NOMO-1 treated with DMSO at 0.1 percent for 48 hours (cell line): ENCODE measurements at regions not wholly inside any gene's neighbourhood (a gene's known extent, or its start where the extent isn't known, plus 50 kb on each side); places are given as distances from the start of the nearest gene placed in this dataset.

Source experiments
- DNase-seq: peaks from one replicate; lab custom pipeline; 2025; ENCODE audit not compliant: unreplicated experiment; lab: John Stamatoyannopoulos, UW

DNA sequence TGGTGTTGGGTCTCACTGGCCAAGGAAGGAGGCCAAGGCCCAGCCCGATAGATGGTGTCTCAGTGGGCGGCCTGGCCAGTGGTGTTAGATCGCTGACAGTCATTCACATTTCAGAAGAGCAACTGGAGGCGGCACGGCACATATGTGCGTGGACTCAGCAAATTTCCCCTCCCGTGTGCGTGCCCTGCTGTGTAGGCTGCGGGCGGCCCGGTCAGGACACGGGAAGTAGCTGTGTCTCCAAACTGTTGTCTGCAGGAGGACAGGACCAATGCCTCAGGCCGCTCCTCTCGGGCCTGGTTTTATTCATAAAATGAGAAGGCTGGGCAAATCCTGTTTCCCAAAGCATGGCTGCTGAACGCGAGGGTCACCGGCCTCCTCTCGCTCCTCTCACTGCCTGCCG is 711.7 kb downstream of the BRD1 start:
- no peak for DNase-seq

DNA sequence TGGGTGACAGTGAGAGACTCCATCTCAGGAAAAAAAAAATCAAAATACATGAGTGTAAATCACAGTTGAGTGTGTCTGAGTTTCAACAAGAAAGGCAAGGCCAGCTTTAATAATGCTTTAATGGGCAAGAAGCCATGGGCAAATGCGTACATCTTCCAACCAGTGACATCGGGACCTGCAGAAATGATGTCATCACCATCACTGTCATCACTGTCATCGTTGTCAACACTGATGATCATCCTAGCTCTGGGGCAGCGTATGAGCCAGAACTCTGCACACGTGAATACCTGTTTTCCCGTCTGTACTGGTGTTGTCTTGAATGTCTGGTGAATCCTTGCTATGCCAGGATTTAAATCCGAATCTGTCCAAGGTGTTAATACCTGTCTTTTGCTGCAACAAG is 712.5 kb downstream of the BRD1 start:
- DNase-seq: no peak

DNA sequence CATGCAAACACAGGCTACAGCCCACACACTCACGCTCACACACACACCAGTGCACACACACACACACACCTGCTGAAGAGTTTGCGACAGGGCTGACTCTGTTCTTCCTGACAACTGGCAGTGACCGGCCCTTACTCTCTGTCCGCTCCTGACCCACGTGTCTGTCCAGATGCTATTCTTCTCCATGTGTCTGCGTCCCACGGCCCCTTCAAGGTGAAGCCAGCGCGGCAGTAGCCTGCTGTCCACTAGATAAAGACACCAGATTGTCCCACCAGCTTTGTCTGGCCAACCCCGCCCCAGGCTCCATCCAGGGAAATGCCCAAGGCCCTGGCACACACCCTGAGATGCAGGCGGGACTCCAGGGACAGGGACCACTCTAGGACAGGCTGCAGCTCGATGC is 713.9 kb downstream of the BRD1 start:
- no peak for DNase-seq

DNA sequence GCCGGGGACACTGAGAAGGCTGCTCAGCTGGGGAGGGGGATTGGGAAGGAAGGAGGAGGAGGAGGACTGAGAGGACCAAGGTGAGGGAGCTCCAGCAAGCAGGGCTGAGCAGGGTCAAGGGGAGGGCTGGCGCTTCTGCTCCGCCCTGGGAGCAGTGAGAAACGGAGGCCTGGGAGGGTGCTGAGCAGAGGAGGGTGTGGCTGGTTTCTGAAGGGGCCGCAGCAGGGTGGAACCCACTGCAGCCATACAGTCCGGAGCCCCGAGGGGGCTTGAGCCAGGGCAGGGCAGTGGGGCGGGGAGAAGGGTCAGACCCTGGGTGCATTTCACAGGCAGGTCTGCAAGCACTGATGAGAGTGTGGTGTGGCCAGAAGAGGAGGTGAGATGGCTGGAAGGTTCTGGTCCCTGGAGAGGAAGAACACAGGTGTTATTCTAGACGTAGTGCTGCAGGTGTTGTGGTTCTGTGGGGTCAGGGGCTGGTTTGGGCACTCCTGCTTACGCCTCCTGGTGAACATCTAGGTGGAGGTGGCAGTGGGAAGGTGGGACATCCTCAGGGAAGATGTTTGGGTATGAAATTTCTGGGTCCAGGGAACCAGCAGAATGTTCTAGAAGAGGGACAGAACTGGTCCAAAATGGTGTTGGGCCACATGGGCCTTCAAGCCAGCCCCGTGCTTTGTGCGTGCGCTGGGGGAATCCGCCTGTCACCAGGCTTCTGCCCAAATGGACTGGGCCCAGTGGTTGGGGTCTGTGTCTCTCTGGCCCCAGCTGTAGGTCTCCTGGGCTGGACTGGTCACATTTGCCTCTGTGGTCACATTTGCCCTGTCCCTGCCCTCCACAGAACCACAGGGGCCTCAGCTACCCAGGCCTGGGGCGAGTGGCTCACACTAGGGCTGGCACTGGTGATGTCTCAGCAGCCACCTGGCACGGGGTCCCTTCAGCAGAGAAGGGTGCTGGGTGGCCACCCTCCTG is 714.7 kb downstream of the BRD1 start:
- DNase-seq: no peak

DNA sequence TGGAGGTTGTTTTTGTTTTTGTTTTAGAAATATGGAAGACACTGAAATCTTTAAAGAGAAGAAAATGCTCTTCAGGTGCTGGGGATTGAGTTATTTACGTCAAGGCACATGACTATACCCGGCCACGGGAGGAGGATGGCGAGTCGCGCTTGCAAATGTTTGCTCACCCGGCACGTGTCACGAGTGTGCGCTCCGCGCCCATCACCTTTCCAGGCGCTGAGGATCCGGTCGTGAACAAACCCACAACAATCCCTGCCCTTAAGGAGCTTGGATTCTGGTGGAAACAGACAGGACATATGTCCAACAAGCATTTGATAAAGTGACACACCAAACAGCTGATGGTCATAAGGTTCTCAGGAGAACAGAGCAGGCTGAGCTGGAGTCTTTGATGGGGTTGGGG is 715.5 kb downstream of the BRD1 start:
- DNase-seq: no peak

DNA sequence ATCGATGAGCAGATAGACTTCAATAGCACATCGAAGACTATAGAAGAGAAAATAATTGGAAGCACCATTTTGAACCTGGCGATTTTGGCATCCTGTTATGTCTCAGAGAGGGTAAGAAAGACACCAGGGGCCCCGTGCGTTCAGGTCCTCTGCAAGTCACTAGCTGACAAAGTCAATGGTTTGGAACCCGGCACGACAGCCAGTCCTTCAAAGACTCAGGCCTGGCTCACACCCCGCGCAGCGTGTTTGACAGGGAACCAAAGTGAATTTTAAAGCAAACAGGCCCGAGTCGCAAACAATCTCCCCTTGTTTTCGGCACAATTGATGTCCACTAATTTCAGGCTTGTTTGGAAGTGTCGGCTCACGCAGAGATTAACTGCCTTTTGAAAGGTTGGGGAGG is 716.6 kb downstream of the BRD1 start:
- DNase-seq: no peak

DNA sequence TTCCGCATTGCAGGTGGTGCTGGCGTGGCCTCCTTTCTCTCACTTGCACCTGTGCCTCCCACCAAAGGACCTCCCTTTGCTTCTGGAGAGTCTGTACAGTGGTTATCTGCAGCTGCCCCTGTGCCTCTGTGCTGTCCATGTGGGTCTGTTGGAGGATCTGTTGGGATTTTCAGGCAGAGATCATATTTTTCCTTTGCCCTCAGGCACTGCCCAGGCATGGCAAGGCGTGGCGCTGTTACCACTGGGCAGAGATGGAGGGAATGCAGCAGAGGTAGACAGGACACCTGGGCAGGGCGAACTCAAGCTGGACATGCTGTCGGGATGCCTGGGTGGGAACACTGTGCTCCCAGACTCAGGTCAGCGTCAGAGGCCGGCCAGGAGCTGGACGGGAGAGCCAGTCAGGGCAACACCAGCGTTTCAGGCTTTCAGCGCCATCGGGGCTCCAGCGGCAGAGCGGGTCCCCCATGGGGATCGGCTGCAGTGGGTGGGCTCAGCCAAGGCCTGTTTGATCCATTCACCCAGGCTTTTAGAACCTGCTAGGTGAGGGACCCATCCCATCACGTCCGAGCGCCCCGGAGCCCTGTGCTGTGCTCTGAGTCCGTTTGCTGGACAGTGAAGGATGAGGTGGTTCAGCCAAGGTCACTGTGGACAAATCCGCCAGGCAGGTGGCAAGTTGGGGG is 718.9 kb downstream of the BRD1 start:
- no peak for DNase-seq

DNA sequence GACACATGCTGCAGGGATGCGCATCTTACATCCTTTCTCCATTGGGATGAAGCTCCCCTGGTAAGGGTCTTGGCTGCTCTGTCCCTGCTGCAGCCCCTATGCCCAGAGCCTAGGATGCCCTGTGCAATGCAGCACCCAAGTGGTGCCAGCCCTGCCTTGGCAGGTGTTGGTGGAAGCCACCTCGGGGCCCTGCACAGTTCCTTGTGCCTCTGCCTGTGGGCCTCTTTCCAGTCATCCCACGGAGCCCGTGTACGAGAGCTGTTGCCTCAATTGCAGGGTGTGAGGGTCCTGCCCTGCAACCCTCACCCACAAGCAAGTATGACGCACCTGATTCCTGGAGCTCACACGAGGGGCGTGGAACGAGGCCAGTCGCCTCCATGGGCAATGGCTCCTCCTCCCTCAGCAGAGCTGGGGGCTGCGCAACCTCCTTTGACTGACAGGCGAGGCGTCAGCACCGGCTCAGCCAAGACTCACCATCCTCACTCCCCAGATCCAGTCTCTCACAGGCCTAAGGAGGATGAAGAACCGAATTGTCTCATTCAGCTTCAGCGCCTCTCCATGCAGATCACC is 719.6 kb downstream of the BRD1 start:
- DNase-seq: no peak

DNA sequence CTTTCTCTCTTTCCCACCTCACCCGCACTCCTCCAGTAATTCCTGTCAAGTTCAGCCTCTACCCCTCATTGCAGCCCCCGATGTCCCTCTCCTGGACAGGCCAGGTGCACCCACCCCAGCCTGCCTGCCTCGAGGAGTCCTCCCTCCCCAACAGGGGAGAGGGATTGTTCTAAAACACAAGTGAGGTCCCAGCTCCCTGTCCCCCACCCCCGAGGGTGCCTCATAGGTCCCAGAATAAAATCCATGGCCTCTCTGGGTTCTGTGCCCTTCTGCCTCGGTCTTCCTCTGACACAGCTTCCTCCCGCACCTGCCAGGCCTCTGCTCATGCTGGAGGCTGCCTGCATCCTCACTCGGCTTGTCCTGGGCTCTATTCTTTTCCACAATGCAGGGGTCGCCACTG is 720.1 kb downstream of the BRD1 start:
- DNase-seq: no peak

DNA sequence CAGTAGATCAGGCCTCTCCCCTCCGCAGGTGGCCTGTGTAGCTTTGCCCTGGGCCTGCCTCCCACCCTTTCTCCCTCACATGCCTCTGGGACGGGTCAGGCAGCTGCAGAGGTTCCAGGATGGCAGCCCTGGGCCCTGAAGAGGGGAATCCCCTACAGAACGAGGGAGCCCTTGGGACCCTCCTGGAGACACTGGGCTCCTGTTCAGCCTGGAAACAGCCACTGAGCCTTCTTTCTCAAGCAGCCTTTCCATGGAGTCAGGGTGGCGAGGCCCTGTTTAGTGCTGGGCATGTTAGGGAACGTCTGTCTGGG is 720.9 kb downstream of the BRD1 start:
- DNase-seq: no peak

DNA sequence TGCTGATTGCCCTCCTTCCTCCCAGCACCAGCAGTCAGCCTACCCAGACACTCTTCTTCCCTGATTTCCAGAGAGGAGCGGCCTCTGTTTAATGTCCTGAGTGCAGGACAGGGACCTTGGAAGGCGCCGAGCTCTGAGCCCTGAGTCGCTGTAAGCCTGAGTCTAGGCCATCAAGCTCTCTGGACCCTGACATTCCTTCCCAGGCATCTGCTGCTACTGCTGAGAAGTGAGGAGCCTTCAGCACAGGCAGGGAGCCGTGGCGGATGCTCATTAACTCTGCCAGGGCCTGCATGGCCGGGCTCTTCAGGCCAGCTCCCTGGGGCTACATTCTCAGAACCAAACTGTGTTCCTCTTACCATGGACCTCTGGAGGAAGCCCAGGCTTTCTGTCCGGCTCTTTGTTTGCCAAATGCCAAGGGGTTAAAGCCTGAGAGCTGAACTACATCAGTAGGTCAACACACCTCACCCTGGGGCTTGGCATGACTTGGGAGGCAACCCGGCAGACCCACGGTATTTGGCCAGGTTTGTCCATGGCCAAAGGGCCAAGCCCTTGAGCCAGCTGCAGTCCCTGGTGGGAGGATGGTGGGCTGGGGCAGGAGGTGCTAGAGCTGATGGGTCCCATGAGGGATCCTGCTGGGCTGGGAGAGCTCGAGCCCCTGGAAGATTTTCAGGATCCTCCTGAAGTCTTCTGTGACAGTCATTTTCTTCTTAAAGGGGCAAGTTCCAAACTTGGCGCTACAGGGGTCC is 721.4 kb downstream of the BRD1 start:
- no peak for DNase-seq

DNA sequence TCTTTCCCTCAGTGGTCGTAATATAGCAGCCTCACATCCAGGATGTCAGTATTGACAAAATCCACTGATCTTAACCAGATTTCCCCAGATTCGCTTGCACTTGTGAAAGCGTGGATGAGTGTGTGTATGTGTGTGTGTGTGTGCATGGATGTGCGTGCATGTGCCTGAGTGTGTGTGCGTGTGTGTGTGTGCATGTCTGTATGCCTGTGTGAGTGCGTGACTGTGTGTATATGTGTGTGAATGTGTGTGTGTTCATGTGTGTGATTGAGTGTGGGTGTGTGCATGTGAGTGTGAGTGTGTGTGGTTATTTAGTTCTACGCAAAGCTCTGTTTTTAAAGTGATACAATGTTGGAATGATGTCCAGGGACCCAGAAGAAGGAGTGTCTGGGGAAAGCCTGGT is 723.2 kb downstream of the BRD1 start:
- DNase-seq: no peak

DNA sequence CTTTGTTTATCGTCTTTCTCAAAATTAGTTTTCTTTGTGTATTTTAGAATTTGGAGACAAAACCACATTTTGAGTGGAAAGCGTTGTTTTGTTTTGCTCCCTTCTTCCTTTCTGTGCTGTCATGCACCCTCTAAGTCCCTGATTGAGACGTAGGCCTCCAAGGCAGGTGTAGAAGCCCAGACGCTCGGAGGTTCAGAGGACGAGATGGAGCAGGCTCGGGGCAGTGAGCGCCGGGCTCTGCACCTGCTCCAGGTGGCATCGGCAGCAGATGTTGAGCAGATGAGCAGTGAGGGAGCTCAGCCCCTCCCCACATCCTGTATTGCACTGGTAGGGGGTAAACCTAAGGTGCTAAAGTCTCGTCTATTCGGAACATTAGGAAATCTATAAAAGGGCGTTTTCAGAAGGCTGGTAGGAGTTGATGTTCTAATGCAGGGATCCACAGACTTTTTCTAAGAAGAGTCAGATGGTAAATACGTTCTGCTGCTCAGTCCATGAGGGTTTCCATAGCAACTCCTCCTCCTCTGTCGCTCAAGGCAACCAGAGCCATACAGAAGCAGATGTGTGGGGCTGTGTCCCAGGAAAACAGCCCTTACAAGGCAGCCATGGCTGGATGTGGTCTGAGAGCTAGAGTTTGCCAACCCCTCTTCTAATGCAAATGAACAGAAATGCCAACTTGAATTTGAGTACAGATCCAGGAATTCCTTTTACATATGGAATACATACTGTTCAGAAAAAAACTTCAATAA is 724.2 kb downstream of the BRD1 start:
- DNase-seq: no peak

DNA sequence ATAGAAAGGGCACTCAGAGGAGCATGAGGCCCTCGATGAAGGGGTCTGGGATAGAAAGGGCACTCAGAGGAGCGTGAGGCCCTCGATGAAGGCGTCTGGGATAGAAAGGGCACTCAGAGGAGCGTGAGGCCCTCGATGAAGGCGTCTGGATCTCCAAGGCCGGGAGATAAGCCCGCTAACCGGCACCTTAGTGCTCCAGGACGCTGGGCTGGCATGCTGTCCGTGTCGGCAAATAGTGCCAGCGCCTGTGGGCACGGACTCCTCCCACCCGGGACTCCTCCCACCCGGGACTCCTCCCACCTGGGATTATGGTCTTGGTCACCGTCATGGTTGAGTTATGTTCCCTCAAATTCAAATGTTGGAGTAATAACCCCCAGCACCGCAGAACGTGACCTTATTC is 725.3 kb downstream of the BRD1 start:
- no peak for DNase-seq

DNA sequence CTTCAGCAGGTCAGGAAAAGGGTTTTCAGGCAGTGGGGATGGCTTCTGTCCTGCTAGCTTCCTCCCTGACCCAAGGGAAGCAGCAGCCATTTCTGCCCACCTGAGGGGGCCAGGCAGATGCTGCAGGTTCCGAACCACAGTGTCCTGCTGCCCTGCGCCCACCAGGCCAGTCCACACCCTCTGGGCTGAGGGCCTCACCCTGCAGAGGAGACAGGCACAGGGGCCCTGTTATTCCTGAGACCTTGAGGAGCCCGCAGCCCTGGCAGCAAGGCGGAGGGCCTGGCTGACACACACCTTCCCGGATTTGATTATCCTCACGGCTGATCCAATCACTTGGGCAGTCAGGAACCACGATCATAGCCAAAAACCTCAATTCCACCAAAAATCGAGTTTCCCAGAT is 725.8 kb downstream of the BRD1 start:
- no peak for DNase-seq

DNA sequence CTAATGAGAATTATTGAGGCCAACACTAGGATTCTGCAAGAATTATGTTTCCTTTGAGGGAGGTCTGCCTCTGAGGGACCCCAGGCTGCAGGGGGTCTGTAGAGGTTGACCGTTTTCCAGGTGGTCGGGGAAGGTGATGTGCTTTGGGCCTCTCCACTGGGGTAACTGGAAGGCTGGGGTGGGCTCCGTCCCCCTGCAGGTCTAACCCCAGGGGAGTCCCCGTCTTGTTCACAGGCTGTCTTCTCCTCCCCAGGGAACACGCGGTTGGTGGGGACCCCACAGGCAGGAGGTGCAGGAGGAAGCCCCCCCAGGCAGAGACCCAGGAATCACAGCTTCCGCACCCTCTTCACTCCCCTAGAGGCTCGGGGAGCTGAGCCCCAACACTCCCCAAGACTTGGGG is 726.4 kb downstream of the BRD1 start:
- no peak for DNase-seq

DNA sequence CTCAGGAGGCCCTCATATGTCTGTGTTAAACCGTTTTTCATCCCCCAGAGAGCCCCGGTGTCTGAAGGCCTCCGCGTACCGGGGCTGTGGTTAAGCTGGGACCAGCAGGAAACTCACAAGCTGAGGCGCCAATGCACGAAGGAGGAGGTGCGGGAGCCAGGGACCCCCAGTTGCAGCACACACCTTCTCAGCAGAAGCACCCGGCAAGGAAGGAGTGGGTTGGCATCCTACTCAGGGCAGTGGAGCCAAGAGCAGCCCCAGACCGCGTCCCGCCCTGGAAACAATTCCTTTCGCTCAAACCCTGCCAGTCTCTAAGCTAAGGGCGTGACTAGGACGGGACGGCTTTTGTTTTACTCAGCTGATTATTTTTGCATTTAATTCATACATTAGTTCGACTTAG is 726.9 kb downstream of the BRD1 start:
- DNase-seq: no peak

DNA sequence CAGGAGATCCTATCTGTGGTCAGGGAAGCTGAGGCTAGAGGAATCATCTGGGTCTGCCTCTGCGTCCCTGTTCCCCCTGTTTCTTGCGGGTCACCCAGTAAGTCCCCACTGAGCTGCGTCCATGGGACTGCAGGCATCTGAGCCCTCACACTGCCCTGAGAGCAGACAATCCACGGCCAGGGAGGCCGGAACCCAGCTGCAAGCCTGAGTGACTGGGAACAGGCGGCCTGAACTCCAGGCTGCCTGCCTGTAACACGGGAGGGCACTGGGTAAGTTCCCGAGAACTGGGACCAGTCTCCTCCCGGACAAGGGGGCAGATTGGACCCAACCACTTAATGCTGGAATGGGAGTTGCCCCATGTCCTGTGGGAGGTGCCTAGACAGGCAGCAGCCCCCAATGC is 727.4 kb downstream of the BRD1 start:
- no peak for DNase-seq

DNA sequence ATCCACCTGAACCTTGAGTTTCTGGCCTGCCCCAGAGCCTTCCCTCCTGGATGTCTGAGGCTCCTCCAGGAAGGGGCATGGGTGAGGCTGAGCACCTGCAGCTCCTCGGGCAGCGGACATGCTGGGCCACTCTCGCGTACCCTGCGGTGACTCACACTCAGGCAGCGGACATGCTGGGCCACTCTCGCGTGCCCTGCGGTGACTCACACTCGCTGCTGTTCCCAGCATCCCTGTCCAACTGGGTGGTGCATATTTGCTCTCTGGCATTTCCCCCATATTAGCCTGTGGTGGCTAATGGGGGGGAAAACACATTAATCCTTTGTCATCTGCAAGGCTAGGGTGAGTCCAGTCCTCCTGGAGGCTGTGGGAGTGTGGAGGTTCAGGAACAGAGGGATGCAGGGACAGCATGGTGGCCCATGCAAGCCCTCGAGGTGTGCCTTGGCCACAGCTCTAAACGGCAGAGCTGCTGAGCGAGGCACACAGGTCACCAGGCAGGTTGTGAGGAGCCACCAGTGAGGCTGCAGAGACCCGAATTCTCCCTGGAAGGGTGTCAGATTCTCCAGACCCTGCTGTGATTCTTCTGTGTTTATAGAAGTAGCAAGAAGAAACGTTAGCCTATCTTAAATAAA is 728.1 kb downstream of the BRD1 start:
- no peak for DNase-seq

DNA sequence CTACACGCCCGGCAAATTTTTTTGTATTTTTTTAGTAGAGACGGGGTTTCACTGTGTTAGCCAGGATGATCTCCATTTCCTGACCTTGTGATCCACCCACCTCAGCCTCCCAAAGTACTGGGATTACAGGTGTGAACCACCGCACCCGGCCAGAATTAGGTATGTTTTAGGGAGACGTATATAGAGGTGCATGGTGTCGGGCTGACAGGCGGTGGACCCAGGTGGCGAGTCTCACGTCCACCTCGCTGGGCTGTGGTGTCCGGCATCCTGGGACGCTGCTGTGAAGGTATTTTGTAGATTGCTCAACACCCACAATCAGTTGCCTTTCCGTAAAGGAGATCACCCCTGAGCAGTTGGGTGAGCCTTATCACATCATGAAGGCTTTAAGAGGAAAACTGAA is 728.6 kb downstream of the BRD1 start:
- no peak for DNase-seq

DNA sequence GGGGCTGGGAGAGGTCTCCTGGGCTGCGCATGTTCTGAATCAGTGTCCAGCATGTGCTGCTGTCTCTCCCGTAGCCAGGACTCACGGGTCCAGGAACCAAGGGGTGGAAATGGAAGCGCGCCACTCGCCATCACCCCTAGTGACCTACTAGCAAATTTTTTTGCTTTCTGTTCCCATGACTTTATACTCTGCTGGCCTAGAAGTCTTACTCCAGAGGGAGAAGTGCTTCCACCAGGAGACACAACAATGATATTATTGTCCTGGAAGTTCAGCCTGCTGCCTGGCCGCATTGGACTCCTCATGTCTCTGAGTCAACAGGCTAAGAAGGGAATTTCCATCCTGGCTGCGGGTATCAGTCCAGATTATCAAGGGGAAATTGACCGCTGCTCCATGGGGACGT is 729.7 kb downstream of the BRD1 start:
- DNase-seq: no peak
